Forelimb muscle (tissue), 1 donor: ENCODE measurements at regions not wholly inside any gene's neighbourhood (a gene's known extent, or its start where the extent isn't known, plus 50 kb on each side); places are given as distances from the start of the nearest gene placed in this dataset.
A peak's percentile ranks its signal among the peaks of the same experiment; 100 is the strongest.

Source experiments
- DNase-seq: peaks from one replicate; pipeline ENCODE4 v3.0.0-alpha.2; 2013; ENCODE audit warnings: low read depth

- DNase-seq, result no peak
These were observed 61.3 kb upstream of the SPIN1 start for GRCh38 chr9:88326936-88327335.

DNA sequence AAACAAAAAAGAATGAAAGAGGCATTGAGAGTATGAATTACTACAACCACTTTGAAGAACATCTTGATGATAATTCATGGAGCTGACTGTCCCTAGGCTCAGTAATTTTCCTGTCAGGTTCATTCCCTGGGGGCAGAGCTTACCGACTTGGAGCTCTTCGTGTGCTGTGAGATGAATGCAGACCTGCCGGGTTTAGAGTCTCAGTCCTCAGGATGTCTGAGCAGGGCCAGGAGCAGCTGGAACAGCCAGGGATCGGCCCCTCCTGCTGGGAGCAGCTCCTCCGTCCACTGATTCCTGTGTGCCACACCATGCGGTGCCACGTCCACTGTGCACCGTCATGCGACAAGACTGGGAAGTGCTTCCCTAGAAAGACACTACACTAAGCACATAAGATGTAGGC lies 62.2 kb upstream of the SPIN1 start:
- DNase-seq, result no peak

DNA sequence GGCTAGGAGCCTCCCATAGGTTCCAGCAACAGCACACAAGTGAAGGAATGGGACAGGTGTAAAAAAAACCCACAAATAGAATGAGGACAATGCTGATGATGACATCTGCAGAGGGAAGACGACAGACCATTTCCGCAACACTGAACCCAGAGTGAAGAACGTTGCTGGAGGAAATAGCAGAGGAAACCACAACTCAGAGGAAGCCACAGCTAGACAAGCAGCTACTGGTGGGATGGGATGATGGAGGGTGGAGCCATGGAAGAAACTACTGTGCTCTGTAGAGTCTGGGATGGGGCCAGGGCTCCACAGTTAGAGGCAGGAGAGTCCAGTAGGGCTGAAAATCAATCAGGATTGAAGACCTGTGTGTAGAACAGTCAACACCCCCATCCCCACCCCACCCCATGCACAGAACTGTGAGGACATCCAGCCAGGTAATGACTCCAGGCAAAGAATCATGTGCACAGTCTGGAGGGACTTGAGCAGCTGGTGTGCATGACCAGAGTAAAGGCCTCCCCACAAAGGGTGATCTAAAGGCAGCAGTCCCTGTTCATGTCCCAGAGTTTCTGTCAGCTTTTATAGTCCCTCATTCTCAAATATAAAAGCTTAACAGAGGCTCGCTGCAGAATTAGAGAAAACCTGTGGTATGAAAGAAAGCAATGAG lies 65.2 kb upstream of the SPIN1 start:
- peak; percentile 20 for DNase-seq

- no peak for DNase-seq
These were observed 66.5 kb upstream of the SPIN1 start for GRCh38 chr9:88321764-88322163.

- DNase-seq, result no peak
These were observed 67.4 kb upstream of the SPIN1 start for GRCh38 chr9:88320748-88321415.

GRCh38 chr9:88319936-88320747 lies 68.1 kb upstream of the SPIN1 start:
- no peak for DNase-seq

DNA sequence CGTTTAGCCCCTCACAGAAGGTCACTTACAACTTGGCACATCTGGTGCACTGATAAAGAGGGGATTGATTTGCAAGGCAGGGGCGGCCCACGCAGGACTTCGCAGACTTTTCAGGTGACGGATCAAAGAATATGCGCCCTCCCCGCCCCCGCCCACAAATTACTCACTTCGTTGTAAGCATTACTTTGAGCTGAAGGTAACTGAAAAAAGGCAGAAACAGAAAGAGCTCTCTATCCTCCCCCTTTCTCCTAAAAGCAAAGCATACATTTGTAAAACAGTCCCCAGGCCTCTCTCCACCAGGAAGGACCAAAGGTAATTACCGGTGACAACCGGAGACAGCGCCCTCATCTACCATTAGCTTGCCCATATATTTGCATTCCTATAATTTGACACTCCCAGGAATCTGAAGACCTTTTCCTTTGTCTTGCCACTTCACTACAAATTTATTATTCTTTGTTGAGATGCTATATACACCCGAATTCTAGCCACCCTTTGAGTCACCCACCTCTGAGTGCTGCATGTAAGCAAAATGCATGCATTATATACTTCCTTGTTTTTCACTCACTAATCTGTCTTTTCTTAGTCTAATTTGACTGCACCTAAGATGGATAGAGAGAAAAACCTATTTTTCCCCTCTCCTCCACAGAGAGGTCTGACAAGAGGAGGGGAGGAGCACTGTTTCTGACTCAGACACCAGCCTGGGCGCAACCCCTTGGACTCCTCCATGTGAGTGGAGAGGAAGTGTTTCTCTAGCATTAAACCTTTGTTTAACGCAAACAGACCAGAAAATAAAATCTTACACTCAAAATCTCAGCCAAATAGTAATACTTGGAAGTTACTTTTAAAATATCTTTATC lies 74.7 kb upstream of the SPIN1 start:
- DNase-seq, result no peak

- no peak for DNase-seq
These were observed 75.6 kb upstream of the SPIN1 start for GRCh38 chr9:88312517-88313103.

DNA sequence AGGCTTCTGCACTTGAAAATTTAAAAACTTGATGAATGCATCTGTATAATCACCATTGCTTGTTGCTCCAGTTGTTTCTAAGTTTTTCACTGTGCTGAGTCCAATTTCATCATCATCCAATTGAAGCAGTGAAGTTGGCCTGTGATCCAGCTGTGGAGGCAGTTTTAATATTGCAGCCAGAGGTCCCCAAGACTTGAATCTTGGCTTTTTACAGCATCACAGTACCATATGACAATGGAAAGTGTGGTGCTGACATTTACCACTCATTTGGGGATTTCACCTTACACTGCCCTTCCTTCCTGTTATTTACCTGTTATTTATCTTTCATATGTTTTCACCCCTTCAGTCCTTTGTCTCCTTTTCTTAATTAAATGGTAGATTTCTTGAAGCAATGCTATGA lies 76.2 kb upstream of the SPIN1 start:
- DNase-seq, result no peak

DNA sequence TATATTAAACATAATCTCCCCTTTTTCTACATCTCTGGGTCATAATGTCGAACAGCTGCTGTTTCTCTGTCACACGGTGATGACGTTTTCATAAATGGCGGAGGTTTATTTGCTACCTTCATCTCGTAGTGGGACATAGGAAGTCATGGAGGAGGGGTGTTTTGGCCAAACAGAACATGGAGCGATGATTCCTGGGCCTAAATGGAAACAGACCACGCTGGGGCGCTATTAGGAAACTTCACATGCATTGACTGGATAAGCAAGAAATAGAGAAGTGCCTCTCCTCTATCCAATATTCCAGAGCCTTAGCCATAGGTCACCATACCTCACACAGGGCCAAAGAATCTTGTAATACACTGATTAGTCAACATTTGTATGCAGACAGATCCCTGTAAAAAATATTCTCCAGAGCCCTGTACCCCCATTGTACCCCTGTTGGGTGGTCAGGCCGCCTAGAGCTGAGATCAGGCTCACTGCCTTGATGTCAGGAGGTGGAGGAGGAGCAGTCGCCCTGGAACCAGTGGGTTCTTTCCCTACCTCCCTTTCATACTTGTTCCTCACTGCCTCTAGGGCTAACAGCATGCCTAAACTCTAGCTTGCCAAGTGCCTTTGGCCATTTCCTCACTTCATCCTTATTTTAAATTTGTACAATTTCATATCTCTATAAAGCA lies 77.8 kb upstream of the SPIN1 start:
- no peak for DNase-seq

GRCh38 chr9:88308831-88309560 lies 79.2 kb upstream of the SPIN1 start:
- no peak for DNase-seq

DNA sequence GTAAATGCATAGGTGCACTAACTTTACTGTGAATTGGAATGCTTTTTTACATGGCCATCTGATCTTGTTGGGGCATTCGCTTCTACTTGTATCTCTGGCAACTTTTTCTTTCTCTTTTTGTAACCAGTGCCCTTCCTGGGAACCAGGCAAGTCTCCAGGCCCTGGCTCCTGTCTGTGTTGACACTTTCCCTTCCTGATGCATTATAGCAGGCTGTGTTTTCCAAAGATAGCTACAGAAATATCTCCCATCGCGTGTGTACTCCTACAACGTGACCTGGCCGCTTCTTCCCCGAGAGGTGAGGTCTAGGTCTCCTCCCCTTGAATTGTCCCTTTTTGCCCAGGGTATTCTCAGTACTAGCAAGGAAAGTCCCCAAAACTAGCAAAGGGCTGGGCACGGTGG lies 81.1 kb upstream of the SPIN1 start:
- no peak for DNase-seq

DNA sequence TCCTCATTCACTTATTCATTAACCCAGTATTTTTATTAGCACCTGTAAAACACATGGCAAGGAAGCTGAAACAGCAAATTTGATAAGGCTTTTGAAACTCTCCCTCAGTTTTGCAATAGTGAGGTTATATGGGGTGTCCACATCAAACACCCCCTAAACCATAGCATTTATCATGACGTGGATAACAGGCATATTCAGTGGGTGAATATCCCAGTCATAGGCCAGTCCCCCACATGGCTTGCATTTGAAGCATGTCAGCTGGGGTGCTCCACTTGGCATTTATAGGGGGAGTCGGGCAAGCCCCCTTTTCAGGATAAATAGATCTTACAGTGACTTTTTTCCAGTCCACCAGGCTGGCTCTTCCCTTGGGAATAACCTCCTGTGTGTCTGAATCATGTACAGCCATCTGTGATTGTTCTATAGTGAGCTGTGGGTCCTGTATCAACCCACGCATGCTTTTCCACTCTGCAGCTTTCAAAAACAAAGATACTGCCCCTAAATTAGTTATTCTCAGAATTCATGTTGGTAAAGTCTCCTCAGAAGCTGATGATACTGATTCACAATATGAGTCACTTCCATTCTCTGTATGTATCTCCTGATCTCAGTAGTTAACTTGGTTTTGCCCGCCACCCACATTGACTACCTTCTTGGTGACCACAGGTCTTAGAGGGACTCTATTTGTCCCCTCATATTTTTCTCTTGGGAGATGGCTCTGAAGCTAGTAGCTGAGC lies 84.4 kb upstream of the SPIN1 start:
- no peak for DNase-seq

DNA sequence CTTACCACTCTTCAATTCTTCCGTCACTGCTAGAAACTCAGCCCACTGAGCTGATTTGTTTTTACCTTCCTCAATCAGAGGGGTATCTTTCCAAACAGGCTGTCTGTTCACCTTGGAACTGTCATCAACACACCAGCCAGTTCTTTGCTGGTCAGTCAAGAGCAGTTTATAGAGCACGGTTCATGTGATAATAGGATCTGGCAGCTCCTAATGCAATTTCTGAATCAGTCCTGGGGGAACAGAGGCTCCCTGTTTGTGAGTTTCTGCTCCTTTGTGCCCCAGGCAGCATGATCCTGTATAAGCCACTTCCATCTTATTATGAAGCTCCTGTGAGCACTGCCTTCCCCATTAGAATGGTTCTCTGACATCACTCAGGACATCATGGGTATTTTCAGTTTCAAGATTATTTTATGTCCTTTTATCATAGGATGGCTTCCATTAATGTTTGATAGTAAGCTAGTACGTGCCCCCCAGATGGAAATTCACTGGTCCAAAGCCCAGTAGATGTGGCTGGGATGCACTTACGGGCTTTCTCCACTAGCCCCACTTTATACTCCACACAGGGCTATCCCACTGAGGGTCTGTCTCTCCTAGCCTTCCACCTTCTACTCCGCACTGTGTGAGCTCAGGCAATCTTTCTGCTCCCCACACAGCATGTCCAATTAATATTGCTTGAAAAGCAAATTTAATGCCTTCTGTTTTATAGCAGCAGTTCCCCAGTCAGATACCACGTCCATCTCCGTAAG lies 85.5 kb upstream of the SPIN1 start:
- DNase-seq, result no peak

- no peak for DNase-seq
These were observed 87.7 kb upstream of the SPIN1 start for GRCh38 chr9:88300556-88300955.

DNA sequence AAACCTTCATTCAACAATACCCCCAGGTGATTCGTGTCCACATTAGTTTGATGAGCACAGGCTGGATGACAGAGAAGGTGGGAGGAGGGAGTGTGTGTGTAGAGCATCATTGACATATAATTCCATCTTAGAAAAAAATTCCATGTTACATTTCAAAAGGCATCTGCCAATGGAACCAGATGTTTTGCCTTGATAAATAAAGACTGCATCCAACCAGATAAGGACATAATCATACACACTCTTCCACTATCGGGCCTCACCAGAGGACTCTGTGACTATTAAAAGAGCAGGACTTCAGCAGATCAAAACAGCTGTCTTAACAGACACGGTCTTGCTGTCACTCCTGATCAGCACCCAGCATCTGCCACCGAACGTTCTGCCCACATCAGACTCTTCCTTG lies 96.4 kb upstream of the SPIN1 start:
- DNase-seq, result no peak

DNA sequence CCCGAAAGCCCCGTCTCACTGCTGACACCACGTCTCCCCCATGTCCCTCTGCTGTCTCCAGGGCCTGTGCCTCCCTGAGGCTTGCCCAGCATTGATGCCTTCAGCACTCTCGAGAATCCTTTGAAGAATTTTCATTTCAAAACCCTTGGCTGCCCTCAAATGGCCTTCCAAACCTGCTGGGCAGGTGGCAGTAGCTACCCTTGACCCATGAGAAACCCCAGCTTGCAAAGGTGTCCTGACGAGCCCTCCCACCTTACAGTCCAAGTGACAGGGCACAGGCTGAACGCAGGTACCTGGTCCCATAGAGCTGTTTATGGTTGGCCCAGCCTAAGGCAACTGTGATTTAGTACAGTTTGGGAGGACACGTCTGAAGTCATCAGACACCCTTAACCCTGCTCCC lies 97.2 kb upstream of the SPIN1 start:
- DNase-seq, result no peak

- DNase-seq, result no peak
These were observed 98.7 kb upstream of the SPIN1 start for GRCh38 chr9:88289532-88289931.

GRCh38 chr9:88287972-88288371 lies 100.3 kb upstream of the SPIN1 start:
- no peak for DNase-seq
